Stimulated activated CD4-positive, alpha-beta T cell treated with anti-CD3 and anti-CD28 coated beads, TNF-alpha, amount 100 ng/mL, for 4 hours (primary cell): ENCODE measurements at regions not wholly inside any gene's neighbourhood (a gene's known extent, or its start where the extent isn't known, plus 50 kb on each side); places are given as distances from the start of the nearest gene placed in this dataset.

Experiments used
- DNase-seq, 3 experiments: peaks; one replicate each; pipeline ENCODE4 v3.0.0-alpha.2; 2020; ENCODE audit warnings: low read depth in 3 of 3

- DNase-seq: no peak
Measured at GRCh38 chr14:104356020-104356737, 217.8 kb downstream of the KIF26A start.

GRCh38 chr14:104356738-104357688 is 218.6 kb downstream of the KIF26A start:
- DNase-seq: no peak

GRCh38 chr14:104357689-104358527 is 219.5 kb downstream of the KIF26A start:
- no peak for DNase-seq

GRCh38 chr14:104358528-104359300 is 220.3 kb downstream of the KIF26A start:
- DNase-seq: no peak

GRCh38 chr14:104359301-104359968 is 220.1 kb upstream of the C14orf180 start:
- no peak for DNase-seq

- no peak for DNase-seq
Measured at GRCh38 chr14:104359969-104360442, 219.6 kb upstream of the C14orf180 start.

- DNase-seq: no peak
Measured at GRCh38 chr14:104360501-104360900, 219.1 kb upstream of the C14orf180 start.

- no peak for DNase-seq
Measured at GRCh38 chr14:104361101-104361591, 218.4 kb upstream of the C14orf180 start.

GRCh38 chr14:104361921-104362681 is 217.5 kb upstream of the C14orf180 start:
- DNase-seq: no peak

GRCh38 chr14:104362761-104363605 is 216.6 kb upstream of the C14orf180 start:
- DNase-seq: no peak

- DNase-seq: no peak
Measured at GRCh38 chr14:104363891-104364760, 215.4 kb upstream of the C14orf180 start.

- DNase-seq: no peak
Measured at GRCh38 chr14:104364830-104365229, 214.7 kb upstream of the C14orf180 start.

- DNase-seq: no peak
Measured at GRCh38 chr14:104366931-104367865, 212.4 kb upstream of the C14orf180 start.

- no peak for DNase-seq
Measured at GRCh38 chr14:104367866-104368750, 211.5 kb upstream of the C14orf180 start.

- no peak for DNase-seq
Measured at GRCh38 chr14:104368751-104369100, 210.8 kb upstream of the C14orf180 start.

- no peak for DNase-seq
Measured at GRCh38 chr14:104369208-104369607, 210.4 kb upstream of the C14orf180 start.
